ENCODE measurements at regions not wholly inside any gene's neighbourhood (a gene's known extent, or its start where the extent isn't known, plus 50 kb on each side); places are given as distances from the start of the nearest gene placed in this dataset.

DNA sequence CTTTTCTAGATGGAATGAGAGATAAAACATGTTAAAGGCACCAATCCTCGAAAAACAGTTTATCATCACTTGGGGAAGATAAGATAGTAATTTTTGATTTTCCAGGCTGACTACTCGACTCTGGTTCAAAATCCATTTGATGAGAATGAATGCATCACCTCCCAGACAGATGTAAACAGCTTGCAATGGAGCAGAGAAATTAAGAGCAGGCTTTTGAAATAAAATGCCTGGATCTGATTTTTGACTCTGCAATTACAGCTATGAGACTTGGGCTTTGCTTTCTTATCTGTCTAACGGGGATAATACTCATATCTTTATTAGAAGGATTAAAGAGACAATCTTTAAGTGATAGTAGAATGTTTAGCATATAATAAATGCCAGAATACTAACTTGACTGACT, 1148.9 kb downstream of the OLFM4 start (continued):
- TF ChIP-seq, protein P1, sequence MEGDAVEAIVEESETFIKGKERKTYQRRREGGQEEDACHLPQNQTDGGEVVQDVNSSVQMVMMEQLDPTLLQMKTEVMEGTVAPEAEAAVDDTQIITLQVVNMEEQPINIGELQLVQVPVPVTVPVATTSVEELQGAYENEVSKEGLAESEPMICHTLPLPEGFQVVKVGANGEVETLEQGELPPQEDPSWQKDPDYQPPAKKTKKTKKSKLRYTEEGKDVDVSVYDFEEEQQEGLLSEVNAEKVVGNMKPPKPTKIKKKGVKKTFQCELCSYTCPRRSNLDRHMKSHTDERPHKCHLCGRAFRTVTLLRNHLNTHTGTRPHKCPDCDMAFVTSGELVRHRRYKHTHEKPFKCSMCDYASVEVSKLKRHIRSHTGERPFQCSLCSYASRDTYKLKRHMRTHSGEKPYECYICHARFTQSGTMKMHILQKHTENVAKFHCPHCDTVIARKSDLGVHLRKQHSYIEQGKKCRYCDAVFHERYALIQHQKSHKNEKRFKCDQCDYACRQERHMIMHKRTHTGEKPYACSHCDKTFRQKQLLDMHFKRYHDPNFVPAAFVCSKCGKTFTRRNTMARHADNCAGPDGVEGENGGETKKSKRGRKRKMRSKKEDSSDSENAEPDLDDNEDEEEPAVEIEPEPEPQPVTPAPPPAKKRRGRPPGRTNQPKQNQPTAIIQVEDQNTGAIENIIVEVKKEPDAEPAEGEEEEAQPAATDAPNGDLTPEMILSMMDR (IDR thresholded peaks at IDR 0.05; ENCODE audit: control extremely low read depth in 1 of 3, insufficient read depth in 1 of 3, low read depth in 1 of 3, low read length in 3 of 3), result no peak

Data from H1 (cell line).